ENCODE measurements at regions not wholly inside any gene's neighbourhood (a gene's known extent, or its start where the extent isn't known, plus 50 kb on each side); places are given as distances from the start of the nearest gene placed in this dataset.

DNA sequence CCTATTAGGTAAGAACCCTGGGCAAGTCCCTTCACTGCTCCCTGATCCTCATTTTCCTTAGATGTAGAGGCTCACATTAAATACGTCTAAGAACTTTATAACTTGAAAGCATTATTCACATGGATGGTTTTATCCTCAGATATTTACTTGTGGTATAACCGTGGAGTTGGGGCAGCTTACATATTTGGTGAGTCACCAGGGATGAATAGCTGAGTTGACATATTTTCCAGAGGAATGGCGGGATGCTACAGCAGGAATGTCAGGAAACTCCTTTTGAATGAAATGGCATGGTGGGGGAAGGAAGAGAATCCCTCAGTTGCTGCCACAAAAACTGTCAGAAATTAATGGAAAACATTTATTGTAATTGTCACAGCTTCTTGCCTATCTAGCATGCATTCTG lies 165.3 kb upstream of the RPS6KA3 start:
- TF ChIP-seq CTCF (IDR thresholded peaks at IDR 0.05) (no peak), POLR2A (IDR thresholded peaks at IDR 0.05) (no peak)
